ENCODE measurements at regions not wholly inside any gene's neighbourhood (a gene's known extent, or its start where the extent isn't known, plus 50 kb on each side); places are given as distances from the start of the nearest gene placed in this dataset.

DNA sequence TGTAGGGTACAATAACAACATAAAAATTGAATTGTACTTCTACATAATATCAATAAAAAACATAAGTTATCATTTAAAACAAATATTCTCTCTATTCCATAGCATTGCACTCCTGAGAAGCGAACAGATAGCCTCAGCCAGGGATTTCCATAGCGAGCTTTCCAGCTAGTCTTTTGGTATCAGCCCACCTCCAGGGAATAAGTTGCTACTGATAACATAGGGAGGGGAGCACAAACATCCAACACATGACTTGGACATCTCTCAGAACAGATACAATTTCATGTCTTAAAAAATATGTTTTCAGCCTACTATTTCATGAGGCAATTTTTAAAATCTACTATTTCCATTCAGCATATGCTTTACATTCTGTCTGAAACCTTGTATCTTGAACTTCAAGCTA lies 804.4 kb upstream of the RAB6C start:
- H3K4me3 ChIP-seq (ENCODE audit: control insufficient read depth in 2 of 3, extremely low read depth in 1 of 3, insufficient read depth in 2 of 3, low read depth in 1 of 3, low read length in 3 of 3) = no peak overlapping the region
- H3K36me3 ChIP-seq (ENCODE audit: control insufficient read depth in 2 of 2, extremely low read depth in 1 of 2, insufficient read depth in 2 of 2, low read length in 2 of 2) = no peaks in the 10 kb centered on the region
- no peaks in the 10 kb centered on the region for H3K27me3 ChIP-seq (ENCODE audit: control insufficient read depth, extremely low read depth, insufficient read depth, low read length)
- H3K4me1 ChIP-seq (ENCODE audit: control insufficient read depth, extremely low read depth, insufficient read depth, low read length) = peaks cover 7% of the 10 kb centered on the region
- TF ChIP-seq, protein P1, sequence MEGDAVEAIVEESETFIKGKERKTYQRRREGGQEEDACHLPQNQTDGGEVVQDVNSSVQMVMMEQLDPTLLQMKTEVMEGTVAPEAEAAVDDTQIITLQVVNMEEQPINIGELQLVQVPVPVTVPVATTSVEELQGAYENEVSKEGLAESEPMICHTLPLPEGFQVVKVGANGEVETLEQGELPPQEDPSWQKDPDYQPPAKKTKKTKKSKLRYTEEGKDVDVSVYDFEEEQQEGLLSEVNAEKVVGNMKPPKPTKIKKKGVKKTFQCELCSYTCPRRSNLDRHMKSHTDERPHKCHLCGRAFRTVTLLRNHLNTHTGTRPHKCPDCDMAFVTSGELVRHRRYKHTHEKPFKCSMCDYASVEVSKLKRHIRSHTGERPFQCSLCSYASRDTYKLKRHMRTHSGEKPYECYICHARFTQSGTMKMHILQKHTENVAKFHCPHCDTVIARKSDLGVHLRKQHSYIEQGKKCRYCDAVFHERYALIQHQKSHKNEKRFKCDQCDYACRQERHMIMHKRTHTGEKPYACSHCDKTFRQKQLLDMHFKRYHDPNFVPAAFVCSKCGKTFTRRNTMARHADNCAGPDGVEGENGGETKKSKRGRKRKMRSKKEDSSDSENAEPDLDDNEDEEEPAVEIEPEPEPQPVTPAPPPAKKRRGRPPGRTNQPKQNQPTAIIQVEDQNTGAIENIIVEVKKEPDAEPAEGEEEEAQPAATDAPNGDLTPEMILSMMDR (optimal IDR thresholded peaks at IDR 0.05 in 1 of 3, IDR thresholded peaks at IDR 0.05 in 1 of 3, conservative IDR thresholded peaks at IDR 0.05 in 1 of 3; ENCODE audit: extremely low read depth in 1 of 3, insufficient read depth in 2 of 3, low read length in 3 of 3) = no peak
- no peak for TF ChIP-seq EZH2 (IDR thresholded peaks at IDR 0.05; ENCODE audit: low read length)
- H3K9me1 ChIP-seq (ENCODE audit: control insufficient read depth, extremely low read depth, insufficient read depth, low read length) = no peaks in the 10 kb centered on the region
- H3K9ac ChIP-seq (ENCODE audit: control insufficient read depth, extremely low read depth, insufficient read depth, low read length) = no peak overlapping the region
- H4K20me1 ChIP-seq (ENCODE audit: control insufficient read depth, extremely low read depth, insufficient read depth, low read length) = no peaks in the 10 kb centered on the region
- H3K4me2 ChIP-seq (ENCODE audit: control insufficient read depth, extremely low read depth, insufficient read depth, low read depth, low read length) = no peak overlapping the region
- H3K79me2 ChIP-seq (ENCODE audit: control insufficient read depth, insufficient read depth, low read length) = no peaks in the 10 kb centered on the region
- FAIRE-seq (no peak), DNase-seq (ENCODE audit: low read depth, low spot score) (no peak)
- dilution Hi-C loops (cut with MboI; ENCODE audit: extremely low pct_ligation_motif_present, low sequenced_read_pairs) = no loop called here
- H3K27ac ChIP-seq (ENCODE audit: control insufficient read depth, insufficient read depth, low read length) = no peak overlapping the region
- no peak overlapping the region for H2AFZ ChIP-seq (ENCODE audit: control insufficient read depth, low read length)
- H3K9me3 ChIP-seq (ENCODE audit: control insufficient read depth, low read depth, low read length) = no peaks in the 10 kb centered on the region

DNA sequence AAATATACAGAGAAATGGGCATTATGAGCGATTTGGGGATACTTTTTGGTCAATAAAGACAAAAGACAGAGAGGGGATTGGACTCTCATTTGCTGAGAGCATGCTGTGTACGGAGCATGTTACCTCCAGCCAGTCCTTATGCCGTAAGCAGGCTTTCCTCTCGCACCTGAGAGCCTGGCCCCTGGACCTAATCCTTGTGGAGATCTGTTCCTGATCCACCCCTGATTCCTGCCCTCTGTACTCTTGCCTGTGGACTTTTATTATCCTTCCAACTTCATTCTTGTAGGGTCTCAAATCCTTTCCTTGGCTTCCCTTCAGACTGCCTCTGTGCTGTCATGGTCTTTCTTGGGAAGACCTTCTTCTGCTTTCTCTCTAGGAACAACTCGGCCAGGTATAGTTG lies 803.1 kb upstream of the RAB6C start:
- FAIRE-seq = no peak
- dilution Hi-C loops (cut with MboI; ENCODE audit: extremely low pct_ligation_motif_present, low sequenced_read_pairs) = no loop called here

More for the DNA sequence above, 803.1 kb upstream of the RAB6C start:
- Histone ChIP-seq H3K27me3 (ENCODE audit: control insufficient read depth, extremely low read depth, insufficient read depth, low read length) (no peaks in the 10 kb centered on the region), H3K9me1 (ENCODE audit: control insufficient read depth, extremely low read depth, insufficient read depth, low read length) (no peaks in the 10 kb centered on the region), H3K4me2 (ENCODE audit: control insufficient read depth, extremely low read depth, insufficient read depth, low read depth, low read length) (no peak overlapping the region), H3K9ac (ENCODE audit: control insufficient read depth, extremely low read depth, insufficient read depth, low read length) (no peak overlapping the region), H3K27ac (ENCODE audit: control insufficient read depth, insufficient read depth, low read length) (no peak overlapping the region), H3K36me3 (ENCODE audit: control insufficient read depth in 2 of 2, extremely low read depth in 1 of 2, insufficient read depth in 2 of 2, low read length in 2 of 2) (no peaks in the 10 kb centered on the region), H3K9me3 (ENCODE audit: control insufficient read depth, low read depth, low read length) (no peaks in the 10 kb centered on the region), H4K20me1 (ENCODE audit: control insufficient read depth, extremely low read depth, insufficient read depth, low read length) (no peaks in the 10 kb centered on the region), H3K79me2 (ENCODE audit: control insufficient read depth, insufficient read depth, low read length) (no peaks in the 10 kb centered on the region), H3K4me1 (ENCODE audit: control insufficient read depth, extremely low read depth, insufficient read depth, low read length) (peaks cover 7% of the 10 kb centered on the region), H2AFZ (ENCODE audit: control insufficient read depth, low read length) (no peak overlapping the region), H3K4me3 (ENCODE audit: control insufficient read depth in 2 of 3, extremely low read depth in 1 of 3, insufficient read depth in 2 of 3, low read depth in 1 of 3, low read length in 3 of 3) (no peak overlapping the region)
- no peak for DNase-seq (ENCODE audit: low read depth, low spot score)
- TF ChIP-seq, protein P1 (optimal IDR thresholded peaks at IDR 0.05 in 1 of 3, IDR thresholded peaks at IDR 0.05 in 1 of 3, conservative IDR thresholded peaks at IDR 0.05 in 1 of 3; ENCODE audit: extremely low read depth in 1 of 3, insufficient read depth in 2 of 3, low read length in 3 of 3) = no peak
- TF ChIP-seq EZH2 (IDR thresholded peaks at IDR 0.05; ENCODE audit: low read length) = no peak
